ENCODE measurements at regions not wholly inside any gene's neighbourhood (a gene's known extent, or its start where the extent isn't known, plus 50 kb on each side); places are given as distances from the start of the nearest gene placed in this dataset.

DNA sequence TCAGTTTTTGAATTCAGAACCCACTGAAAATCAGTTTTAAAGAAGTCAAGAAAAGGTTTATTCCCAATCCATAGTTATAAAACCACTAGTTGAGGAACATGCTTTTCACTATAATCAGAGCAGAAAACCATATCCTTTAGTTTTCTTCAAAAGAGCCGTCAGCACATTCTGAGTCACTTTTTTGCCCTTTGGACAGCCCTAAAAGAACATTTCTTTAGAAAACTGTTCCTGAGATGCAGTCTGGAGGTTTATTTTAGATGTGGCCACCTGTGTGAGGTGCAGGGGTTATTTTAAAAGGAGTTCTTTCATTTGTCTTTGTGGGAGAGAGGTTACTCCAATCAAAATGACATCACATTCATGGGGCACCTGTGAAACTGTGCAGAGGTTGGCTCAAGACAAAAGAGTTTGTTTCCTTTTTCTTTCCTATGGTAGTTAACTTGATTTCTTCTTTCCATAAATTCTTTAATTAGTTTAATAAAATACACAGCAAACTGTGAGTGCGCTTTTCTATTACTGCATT, 221.6 kb upstream of the RPS23 start:
- TF ChIP-seq, protein P1, sequence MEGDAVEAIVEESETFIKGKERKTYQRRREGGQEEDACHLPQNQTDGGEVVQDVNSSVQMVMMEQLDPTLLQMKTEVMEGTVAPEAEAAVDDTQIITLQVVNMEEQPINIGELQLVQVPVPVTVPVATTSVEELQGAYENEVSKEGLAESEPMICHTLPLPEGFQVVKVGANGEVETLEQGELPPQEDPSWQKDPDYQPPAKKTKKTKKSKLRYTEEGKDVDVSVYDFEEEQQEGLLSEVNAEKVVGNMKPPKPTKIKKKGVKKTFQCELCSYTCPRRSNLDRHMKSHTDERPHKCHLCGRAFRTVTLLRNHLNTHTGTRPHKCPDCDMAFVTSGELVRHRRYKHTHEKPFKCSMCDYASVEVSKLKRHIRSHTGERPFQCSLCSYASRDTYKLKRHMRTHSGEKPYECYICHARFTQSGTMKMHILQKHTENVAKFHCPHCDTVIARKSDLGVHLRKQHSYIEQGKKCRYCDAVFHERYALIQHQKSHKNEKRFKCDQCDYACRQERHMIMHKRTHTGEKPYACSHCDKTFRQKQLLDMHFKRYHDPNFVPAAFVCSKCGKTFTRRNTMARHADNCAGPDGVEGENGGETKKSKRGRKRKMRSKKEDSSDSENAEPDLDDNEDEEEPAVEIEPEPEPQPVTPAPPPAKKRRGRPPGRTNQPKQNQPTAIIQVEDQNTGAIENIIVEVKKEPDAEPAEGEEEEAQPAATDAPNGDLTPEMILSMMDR (IDR thresholded peaks at IDR 0.05; ENCODE audit: insufficient read depth, low read length) = no peak
- TF ChIP-seq POLR2AphosphoS5 (IDR thresholded peaks at IDR 0.05; ENCODE audit: low read depth) (no peak), SPI1 (IDR thresholded peaks at IDR 0.05; ENCODE audit: borderline replicate concordance, low read depth) (no peak)
- TF ChIP-seq, protein P2, sequence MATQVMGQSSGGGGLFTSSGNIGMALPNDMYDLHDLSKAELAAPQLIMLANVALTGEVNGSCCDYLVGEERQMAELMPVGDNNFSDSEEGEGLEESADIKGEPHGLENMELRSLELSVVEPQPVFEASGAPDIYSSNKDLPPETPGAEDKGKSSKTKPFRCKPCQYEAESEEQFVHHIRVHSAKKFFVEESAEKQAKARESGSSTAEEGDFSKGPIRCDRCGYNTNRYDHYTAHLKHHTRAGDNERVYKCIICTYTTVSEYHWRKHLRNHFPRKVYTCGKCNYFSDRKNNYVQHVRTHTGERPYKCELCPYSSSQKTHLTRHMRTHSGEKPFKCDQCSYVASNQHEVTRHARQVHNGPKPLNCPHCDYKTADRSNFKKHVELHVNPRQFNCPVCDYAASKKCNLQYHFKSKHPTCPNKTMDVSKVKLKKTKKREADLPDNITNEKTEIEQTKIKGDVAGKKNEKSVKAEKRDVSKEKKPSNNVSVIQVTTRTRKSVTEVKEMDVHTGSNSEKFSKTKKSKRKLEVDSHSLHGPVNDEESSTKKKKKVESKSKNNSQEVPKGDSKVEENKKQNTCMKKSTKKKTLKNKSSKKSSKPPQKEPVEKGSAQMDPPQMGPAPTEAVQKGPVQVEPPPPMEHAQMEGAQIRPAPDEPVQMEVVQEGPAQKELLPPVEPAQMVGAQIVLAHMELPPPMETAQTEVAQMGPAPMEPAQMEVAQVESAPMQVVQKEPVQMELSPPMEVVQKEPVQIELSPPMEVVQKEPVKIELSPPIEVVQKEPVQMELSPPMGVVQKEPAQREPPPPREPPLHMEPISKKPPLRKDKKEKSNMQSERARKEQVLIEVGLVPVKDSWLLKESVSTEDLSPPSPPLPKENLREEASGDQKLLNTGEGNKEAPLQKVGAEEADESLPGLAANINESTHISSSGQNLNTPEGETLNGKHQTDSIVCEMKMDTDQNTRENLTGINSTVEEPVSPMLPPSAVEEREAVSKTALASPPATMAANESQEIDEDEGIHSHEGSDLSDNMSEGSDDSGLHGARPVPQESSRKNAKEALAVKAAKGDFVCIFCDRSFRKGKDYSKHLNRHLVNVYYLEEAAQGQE (IDR thresholded peaks at IDR 0.05; ENCODE audit: insufficient replicate concordance, low read depth) = no peak

All from HL-60 (cell line).